Peyer's patch (tissue), 4 donors: ENCODE measurements at regions not wholly inside any gene's neighbourhood (a gene's known extent, or its start where the extent isn't known, plus 50 kb on each side); places are given as distances from the start of the nearest gene placed in this dataset.

Experiments used
- DNase-seq, 3 donors: peaks; one replicate each; pipeline ENCODE4 v3.0.0-alpha.2; 2017 to 2019
- H3K27ac ChIP-seq, 4 donors: fragments of 200-600 bp; sonication (generic); one replicate each; pipeline ENCODE4 v1.5.1; 2016 to 2019
- H3K27me3 ChIP-seq, 2 donors: fragments of 200-600 bp; sonication (generic); one replicate each; pipeline ENCODE4 v1.5.1; 2019
- H3K36me3 ChIP-seq, 3 donors: fragments of 200-600 bp; sonication (generic); one replicate each; pipeline ENCODE4 v1.5.1; 2016 to 2019
- H3K4me1 ChIP-seq, 4 donors: fragments of 200-600 bp; sonication (generic); one replicate each; pipeline ENCODE4 v1.5.1; 2016 to 2019
- H3K4me3 ChIP-seq, 4 donors: fragments of 200-600 bp; sonication (generic); 1 replicate in 3 of 4; 2 replicates in 1 of 4; pipeline ENCODE4 v1.5.1; 2016 to 2019; ENCODE audit warnings: mild to moderate bottlenecking in 1 of 4
- H3K9me3 ChIP-seq, 4 donors: fragments of 200-600 bp; sonication (generic); one replicate each; pipeline ENCODE4 v1.5.1; 2016 to 2019; ENCODE audit warnings: mild to moderate bottlenecking in 1 of 4
- CTCF ChIP-seq, 6 experiments: fragments of 450-650 bp in 4 of 6; fragments of 200-600 bp in 2 of 6; sonication (generic) in 1 of 6; IDR thresholded peaks; one replicate each; pipeline ENCODE4 v1.5.1; 2017 to 2019; ENCODE audit warnings: antibody characterized with exemption in 6 of 6, mild to moderate bottlenecking in 3 of 6, moderate library complexity in 1 of 6
- POLR2A ChIP-seq, 2 donors: fragments of 450-650 bp; IDR thresholded peaks; one replicate each; pipeline ENCODE4 v1.5.1; 2017; ENCODE audit warnings: antibody characterized with exemption in 2 of 2, mild to moderate bottlenecking in 2 of 2, moderate library complexity in 2 of 2

DNA sequence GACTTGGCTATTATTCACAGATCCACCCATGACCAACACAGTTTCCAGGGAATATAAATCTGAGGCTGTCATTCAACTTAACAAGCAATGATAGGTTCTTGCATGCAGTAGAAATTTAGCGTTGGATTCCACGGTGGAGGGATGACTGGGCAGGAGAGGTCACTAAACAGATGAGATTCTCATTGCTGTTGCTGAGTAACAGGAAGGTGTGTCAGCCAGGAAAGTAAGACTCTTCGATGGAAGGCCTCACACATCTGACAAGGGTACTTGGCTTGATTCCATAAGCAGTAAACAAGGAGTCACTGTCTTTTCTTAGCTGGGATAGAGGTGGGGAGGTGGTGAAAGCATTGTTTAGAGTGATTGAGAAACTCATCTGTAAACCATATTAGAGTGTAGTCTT, 1152.0 kb downstream of the SORCS3 start:
- Histone ChIP-seq H3K4me1 (no peaks in the 10 kb centered on the region), H3K27me3 (no peaks in the 10 kb centered on the region), H3K4me3 (no peak overlapping the region), H3K9me3 (no peaks in the 10 kb centered on the region), H3K36me3 (no peaks in the 10 kb centered on the region), H3K27ac (no peak overlapping the region)
- no peak for DNase-seq
- TF ChIP-seq POLR2A (IDR thresholded peaks at IDR 0.05): no peak
- TF ChIP-seq CTCF (IDR thresholded peaks at IDR 0.05): no peak

GRCh38 chr10:105785721-105786120, 1144.6 kb downstream of the SORCS3 start:
- Histone ChIP-seq H3K4me1 (no peaks in the 10 kb centered on the region), H3K27ac (no peak overlapping the region), H3K9me3 (no peaks in the 10 kb centered on the region), H3K36me3 (no peaks in the 10 kb centered on the region), H3K4me3 (no peak overlapping the region), H3K27me3 (no peaks in the 10 kb centered on the region)
- TF ChIP-seq POLR2A (IDR thresholded peaks at IDR 0.05): no peak
- no peak for DNase-seq

- H3K27me3 ChIP-seq: no peaks in the 10 kb centered on the region
- TF ChIP-seq POLR2A (IDR thresholded peaks at IDR 0.05) (no peak), CTCF (IDR thresholded peaks at IDR 0.05) (no peak)
- no peaks in the 10 kb centered on the region for H3K9me3 ChIP-seq
- no peak for DNase-seq
- H3K27ac ChIP-seq: no peak overlapping the region
- H3K4me1 ChIP-seq: no peaks in the 10 kb centered on the region
- no peaks in the 10 kb centered on the region for H3K36me3 ChIP-seq
- H3K4me3 ChIP-seq: no peak overlapping the region
These were observed 1142.9 kb downstream of the SORCS3 start for GRCh38 chr10:105783936-105784483.

- H3K27ac ChIP-seq: no peak overlapping the region
- no peaks in the 10 kb centered on the region for H3K27me3 ChIP-seq
- no peaks in the 10 kb centered on the region for H3K4me1 ChIP-seq
- H3K4me3 ChIP-seq: no peak overlapping the region
- no peaks in the 10 kb centered on the region for H3K36me3 ChIP-seq
- no peak for DNase-seq
- TF ChIP-seq CTCF (IDR thresholded peaks at IDR 0.05): no peak
- no peak for TF ChIP-seq POLR2A (IDR thresholded peaks at IDR 0.05)
- H3K9me3 ChIP-seq: no peaks in the 10 kb centered on the region
These were observed 1133.8 kb downstream of the SORCS3 start for GRCh38 chr10:105774881-105775280.

GRCh38 chr10:105774351-105774750, 1133.3 kb downstream of the SORCS3 start:
- no peak for TF ChIP-seq CTCF (IDR thresholded peaks at IDR 0.05)
- no peak for TF ChIP-seq POLR2A (IDR thresholded peaks at IDR 0.05)
- no peak for DNase-seq
- Histone ChIP-seq H3K4me1 (no peaks in the 10 kb centered on the region), H3K4me3 (no peak overlapping the region), H3K27me3 (no peaks in the 10 kb centered on the region), H3K36me3 (no peaks in the 10 kb centered on the region), H3K27ac (no peak overlapping the region), H3K9me3 (no peaks in the 10 kb centered on the region)

- H3K9me3 ChIP-seq: no peaks in the 10 kb centered on the region
- DNase-seq: no peak
- no peak for TF ChIP-seq CTCF (IDR thresholded peaks at IDR 0.05)
- no peak for TF ChIP-seq POLR2A (IDR thresholded peaks at IDR 0.05)
- H3K4me1 ChIP-seq: no peaks in the 10 kb centered on the region
- no peak overlapping the region for H3K4me3 ChIP-seq
- no peaks in the 10 kb centered on the region for H3K36me3 ChIP-seq
- no peaks in the 10 kb centered on the region for H3K27me3 ChIP-seq
- no peak overlapping the region for H3K27ac ChIP-seq
These were observed 1129.6 kb downstream of the SORCS3 start for GRCh38 chr10:105770524-105771212.
